ENCODE measurements at regions not wholly inside any gene's neighbourhood (a gene's known extent, or its start where the extent isn't known, plus 50 kb on each side); places are given as distances from the start of the nearest gene placed in this dataset.

- DNase-seq (ENCODE audit: low read depth, low spot score) (no peak), FAIRE-seq (no peak)
- dilution Hi-C loops (cut with MboI; ENCODE audit: extremely low pct_ligation_motif_present, low sequenced_read_pairs) = no loop called here
- Histone ChIP-seq H3K9ac (ENCODE audit: control insufficient read depth, extremely low read depth, insufficient read depth, low read length) (no peak overlapping the region), H3K9me3 (ENCODE audit: control insufficient read depth, low read depth, low read length) (no peaks in the 10 kb centered on the region), H3K4me2 (ENCODE audit: control insufficient read depth, extremely low read depth, insufficient read depth, low read depth, low read length) (no peak overlapping the region), H3K9me1 (ENCODE audit: control insufficient read depth, extremely low read depth, insufficient read depth, low read length) (no peaks in the 10 kb centered on the region), H2AFZ (ENCODE audit: control insufficient read depth, low read length) (no peak overlapping the region), H3K27ac (ENCODE audit: control insufficient read depth, insufficient read depth, low read length) (no peak overlapping the region), H4K20me1 (ENCODE audit: control insufficient read depth, extremely low read depth, insufficient read depth, low read length) (no peaks in the 10 kb centered on the region), H3K4me3 (ENCODE audit: control insufficient read depth in 2 of 3, extremely low read depth in 1 of 3, insufficient read depth in 2 of 3, low read depth in 1 of 3, low read length in 3 of 3) (no peak overlapping the region), H3K4me1 (ENCODE audit: control insufficient read depth, extremely low read depth, insufficient read depth, low read length) (peaks cover under 1% of the 10 kb centered on the region), H3K36me3 (ENCODE audit: control insufficient read depth in 2 of 2, extremely low read depth in 1 of 2, insufficient read depth in 2 of 2, low read length in 2 of 2) (no peaks in the 10 kb centered on the region), H3K27me3 (ENCODE audit: control insufficient read depth, extremely low read depth, insufficient read depth, low read length) (no peaks in the 10 kb centered on the region), H3K79me2 (ENCODE audit: control insufficient read depth, insufficient read depth, low read length) (no peaks in the 10 kb centered on the region)
- no peak for TF ChIP-seq CTCF (optimal IDR thresholded peaks at IDR 0.05 in 1 of 3, IDR thresholded peaks at IDR 0.05 in 1 of 3, conservative IDR thresholded peaks at IDR 0.05 in 1 of 3; ENCODE audit: extremely low read depth in 1 of 3, insufficient read depth in 2 of 3, low read length in 3 of 3)
- TF ChIP-seq EZH2 (IDR thresholded peaks at IDR 0.05; ENCODE audit: low read length) = no peak
Observed at GRCh38 chr2:12824778-12825379, 108.1 kb downstream of the TRIB2 start.

GRCh38 chr2:12826781-12827180, 110.0 kb downstream of the TRIB2 start:
- H4K20me1 ChIP-seq (ENCODE audit: control insufficient read depth, extremely low read depth, insufficient read depth, low read length) = no peaks in the 10 kb centered on the region
- no peak overlapping the region for H3K4me2 ChIP-seq (ENCODE audit: control insufficient read depth, extremely low read depth, insufficient read depth, low read depth, low read length)
- no peak overlapping the region for H3K4me3 ChIP-seq (ENCODE audit: control insufficient read depth in 2 of 3, extremely low read depth in 1 of 3, insufficient read depth in 2 of 3, low read depth in 1 of 3, low read length in 3 of 3)
- TF ChIP-seq EZH2 (IDR thresholded peaks at IDR 0.05; ENCODE audit: low read length) (no peak), CTCF (optimal IDR thresholded peaks at IDR 0.05 in 1 of 3, IDR thresholded peaks at IDR 0.05 in 1 of 3, conservative IDR thresholded peaks at IDR 0.05 in 1 of 3; ENCODE audit: extremely low read depth in 1 of 3, insufficient read depth in 2 of 3, low read length in 3 of 3) (no peak)
- H3K27me3 ChIP-seq (ENCODE audit: control insufficient read depth, extremely low read depth, insufficient read depth, low read length) = no peaks in the 10 kb centered on the region
- no peaks in the 10 kb centered on the region for H3K4me1 ChIP-seq (ENCODE audit: control insufficient read depth, extremely low read depth, insufficient read depth, low read length)
- DNase-seq (ENCODE audit: low read depth, low spot score) (no peak), FAIRE-seq (no peak)
- H3K9me1 ChIP-seq (ENCODE audit: control insufficient read depth, extremely low read depth, insufficient read depth, low read length) = no peaks in the 10 kb centered on the region
- no peaks in the 10 kb centered on the region for H3K9me3 ChIP-seq (ENCODE audit: control insufficient read depth, low read depth, low read length)
- no peak overlapping the region for H3K9ac ChIP-seq (ENCODE audit: control insufficient read depth, extremely low read depth, insufficient read depth, low read length)
- H3K27ac ChIP-seq (ENCODE audit: control insufficient read depth, insufficient read depth, low read length) = no peak overlapping the region
- H2AFZ ChIP-seq (ENCODE audit: control insufficient read depth, low read length) = no peak overlapping the region
- H3K79me2 ChIP-seq (ENCODE audit: control insufficient read depth, insufficient read depth, low read length) = no peaks in the 10 kb centered on the region
- H3K36me3 ChIP-seq (ENCODE audit: control insufficient read depth in 2 of 2, extremely low read depth in 1 of 2, insufficient read depth in 2 of 2, low read length in 2 of 2) = no peaks in the 10 kb centered on the region
- dilution Hi-C loops (cut with MboI; ENCODE audit: extremely low pct_ligation_motif_present, low sequenced_read_pairs) = no loop called here
